Uterus (tissue), 3 donors: ENCODE measurements at regions not wholly inside any gene's neighbourhood (a gene's known extent, or its start where the extent isn't known, plus 50 kb on each side); places are given as distances from the start of the nearest gene placed in this dataset.

ENCODE experiments used
- DNase-seq, 2 donors: peaks; one replicate each; pipeline ENCODE4 v3.0.0-alpha.2; 2019 to 2020
- H3K27ac ChIP-seq, 2 donors: fragments of 200-600 bp; sonication (generic); 1 replicate in 1 of 2; 2 replicates in 1 of 2; pipeline ENCODE4 v1.5.1; 2016 to 2018
- H3K27me3 ChIP-seq, 2 donors: fragments of 200-600 bp; sonication (generic); one replicate each; pipeline ENCODE4 v1.5.1; 2018 to 2019; ENCODE audit warnings: control low read depth in 1 of 2
- H3K36me3 ChIP-seq, 2 donors: fragments of 200-600 bp; sonication (generic); one replicate each; pipeline ENCODE4 v1.5.1; 2019; ENCODE audit warnings: control low read depth in 1 of 2
- H3K4me1 ChIP-seq, 2 donors: fragments of 200-600 bp; sonication (generic); one replicate each; pipeline ENCODE4 v1.5.1; 2018 to 2019; ENCODE audit warnings: control low read depth in 1 of 2
- H3K4me3 ChIP-seq, 2 donors: fragments of 200-600 bp; sonication (generic); 1 replicate in 1 of 2; 2 replicates in 1 of 2; pipeline ENCODE4 v1.5.1; 2018 to 2019; ENCODE audit warnings: mild to moderate bottlenecking in 1 of 2
- H3K9me3 ChIP-seq, 2 donors: fragments of 200-600 bp; sonication (generic); one replicate each; pipeline ENCODE4 v1.5.1; 2019; ENCODE audit warnings: control low read depth in 1 of 2
- CTCF ChIP-seq, 4 experiments: fragments of 200-600 bp in 2 of 4; fragments of 450-650 bp in 2 of 4; sonication (generic) in 2 of 4; IDR thresholded peaks; one replicate each; pipeline ENCODE4 v1.5.1; 2016 to 2019; ENCODE audit warnings: antibody characterized with exemption in 4 of 4, mild to moderate bottlenecking in 2 of 4, moderate library complexity in 1 of 4
- POLR2A ChIP-seq, 2 donors: fragments of 450-650 bp; IDR thresholded peaks; one replicate each; pipeline ENCODE4 v1.6.1; 2016; ENCODE audit warnings: antibody characterized with exemption in 2 of 2, mild to moderate bottlenecking in 1 of 2, moderate library complexity in 1 of 2
- intact Hi-C: fragments of 100-400 bp; cut with DNase I; formaldehyde crosslinking; loops from one replicate; pipeline ENCODE4 v1.15.1; 2023; ENCODE audit warnings: low total_unique reads
- donor health status: DM: yes; HTN: yes; CAD: no.

- H3K27ac ChIP-seq, result no peak overlapping the region
- no peaks in the 10 kb centered on the region for H3K4me1 ChIP-seq
- intact Hi-C loops, result no loop called here
- no peak for DNase-seq
- H3K9me3 ChIP-seq, result no peaks in the 10 kb centered on the region
- TF ChIP-seq CTCF (IDR thresholded peaks at IDR 0.05) (no peak), POLR2A (IDR thresholded peaks at IDR 0.05) (no peak)
- H3K36me3 ChIP-seq, result no peaks in the 10 kb centered on the region
- H3K27me3 ChIP-seq, result no peaks in the 10 kb centered on the region
- H3K4me3 ChIP-seq, result no peak overlapping the region
Observed at GRCh38 chr7:106797937-106798336, 67.1 kb upstream of the PIK3CG start.

GRCh38 chr7:106802589-106802988 is 62.5 kb upstream of the PIK3CG start:
- H3K36me3 ChIP-seq, result no peaks in the 10 kb centered on the region
- TF ChIP-seq POLR2A (IDR thresholded peaks at IDR 0.05) (no peak), CTCF (IDR thresholded peaks at IDR 0.05) (no peak)
- intact Hi-C loops, result no loop called here

GRCh38 chr7:106806556-106806955 is 58.5 kb upstream of the PIK3CG start:
- no peak for DNase-seq
- Histone ChIP-seq H3K36me3 (no peaks in the 10 kb centered on the region), H3K4me3 (no peak overlapping the region), H3K27ac (no peak overlapping the region), H3K4me1 (no peaks in the 10 kb centered on the region), H3K27me3 (no peaks in the 10 kb centered on the region), H3K9me3 (no peaks in the 10 kb centered on the region)
- intact Hi-C loops, result no loop called here
- no peak for TF ChIP-seq POLR2A (IDR thresholded peaks at IDR 0.05)
- no peak for TF ChIP-seq CTCF (IDR thresholded peaks at IDR 0.05)

More at GRCh38 chr7:106802589-106802988, 62.5 kb upstream of the PIK3CG start:
- Histone ChIP-seq H3K9me3 (no peaks in the 10 kb centered on the region), H3K4me3 (no peak overlapping the region), H3K27me3 (no peaks in the 10 kb centered on the region), H3K27ac (no peak overlapping the region), H3K4me1 (no peaks in the 10 kb centered on the region)
- DNase-seq, result no peak

- Histone ChIP-seq H3K36me3 (no peaks in the 10 kb centered on the region), H3K4me3 (no peak overlapping the region), H3K4me1 (no peaks in the 10 kb centered on the region), H3K27ac (no peak overlapping the region), H3K27me3 (no peaks in the 10 kb centered on the region), H3K9me3 (no peaks in the 10 kb centered on the region)
- no peak for DNase-seq
- intact Hi-C loops, result no loop called here
- TF ChIP-seq CTCF (IDR thresholded peaks at IDR 0.05) (no peak), POLR2A (IDR thresholded peaks at IDR 0.05) (no peak)
Observed at GRCh38 chr7:106807474-106807873, 57.6 kb upstream of the PIK3CG start.

GRCh38 chr7:106808967-106809635 is 56.0 kb upstream of the PIK3CG start:
- H3K4me3 ChIP-seq, result no peak overlapping the region
- no peaks in the 10 kb centered on the region for H3K9me3 ChIP-seq
- no peak overlapping the region for H3K27ac ChIP-seq
- H3K27me3 ChIP-seq, result no peaks in the 10 kb centered on the region
- H3K4me1 ChIP-seq, result no peaks in the 10 kb centered on the region
- no peak for DNase-seq
- H3K36me3 ChIP-seq, result no peaks in the 10 kb centered on the region
- intact Hi-C loops, result no loop called here
- no peak for TF ChIP-seq CTCF (IDR thresholded peaks at IDR 0.05)
- no peak for TF ChIP-seq POLR2A (IDR thresholded peaks at IDR 0.05)
